T-helper 2 cell treated with Interferon-gamma antibody and Interleukin-4, amounts not matched to agents 100 ng/mL and 5 ng/mL, for 36 hours (primary cell): ENCODE measurements at regions not wholly inside any gene's neighbourhood (a gene's known extent, or its start where the extent isn't known, plus 50 kb on each side); places are given as distances from the start of the nearest gene placed in this dataset.
"Not testable (repeated sequence)": the region's sequence is repeated elsewhere in the genome, so short reads cannot be mapped to it uniquely, and the experiment has no call there.

ENCODE experiments used
- intact Hi-C: fragments of 100-400 bp; cut with micrococcal nuclease; formaldehyde crosslinking; loops from one replicate; pipeline ENCODE4 v1.15.1; 2023

DNA sequence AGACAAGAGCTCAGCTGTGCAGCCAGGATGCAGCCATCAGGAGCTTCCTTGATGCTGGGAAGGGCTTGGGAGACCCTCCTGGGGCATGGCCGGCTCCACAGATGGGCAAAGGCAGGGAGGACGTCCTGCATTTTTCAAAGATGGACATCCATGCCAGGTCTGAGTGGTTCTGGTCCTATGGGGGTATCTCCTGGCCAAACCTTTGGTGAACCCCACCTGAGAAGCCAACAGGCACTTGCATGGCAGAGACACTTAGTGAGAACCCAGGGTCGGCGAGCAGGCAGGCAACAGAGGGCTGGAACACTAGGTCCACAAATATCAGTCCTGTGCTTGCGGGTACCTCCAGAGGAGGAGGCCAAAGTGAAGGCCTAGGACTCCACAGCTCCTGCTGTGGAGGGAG is 70.0 kb downstream of the KCTD15 start:
- intact Hi-C loops, result no loop called here

DNA sequence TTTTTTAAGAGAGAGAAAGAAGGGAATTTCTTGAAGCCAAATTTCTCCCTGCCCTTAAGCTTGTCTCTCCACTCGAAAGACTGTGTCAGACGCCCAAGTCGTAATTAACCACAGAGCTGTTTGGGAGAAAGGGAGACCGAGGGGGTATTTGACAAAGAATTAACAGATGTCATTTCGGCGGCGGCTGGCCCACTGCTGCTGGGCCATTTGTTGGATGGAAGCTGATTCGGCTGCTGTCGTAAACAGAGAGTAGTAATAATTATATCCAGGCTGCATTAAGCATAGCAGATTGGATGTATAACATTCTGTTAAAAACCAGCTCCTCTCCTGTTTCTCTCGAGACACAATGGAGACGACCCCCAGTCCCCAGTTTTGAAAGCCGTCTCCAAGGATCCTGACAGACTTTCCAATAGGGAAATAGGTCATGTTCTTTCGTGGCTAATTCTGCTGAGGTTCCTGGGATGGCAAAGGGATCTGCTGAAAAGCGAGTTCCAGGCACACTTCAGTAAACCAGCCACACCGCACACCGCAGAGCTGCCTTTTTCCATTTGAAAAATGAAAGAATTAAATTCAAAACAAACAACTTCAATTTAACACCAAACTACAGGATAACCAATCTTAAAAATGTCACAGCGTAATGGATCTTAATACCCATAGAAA is 71.5 kb downstream of the KCTD15 start:
- intact Hi-C loops, result no loop called here

DNA sequence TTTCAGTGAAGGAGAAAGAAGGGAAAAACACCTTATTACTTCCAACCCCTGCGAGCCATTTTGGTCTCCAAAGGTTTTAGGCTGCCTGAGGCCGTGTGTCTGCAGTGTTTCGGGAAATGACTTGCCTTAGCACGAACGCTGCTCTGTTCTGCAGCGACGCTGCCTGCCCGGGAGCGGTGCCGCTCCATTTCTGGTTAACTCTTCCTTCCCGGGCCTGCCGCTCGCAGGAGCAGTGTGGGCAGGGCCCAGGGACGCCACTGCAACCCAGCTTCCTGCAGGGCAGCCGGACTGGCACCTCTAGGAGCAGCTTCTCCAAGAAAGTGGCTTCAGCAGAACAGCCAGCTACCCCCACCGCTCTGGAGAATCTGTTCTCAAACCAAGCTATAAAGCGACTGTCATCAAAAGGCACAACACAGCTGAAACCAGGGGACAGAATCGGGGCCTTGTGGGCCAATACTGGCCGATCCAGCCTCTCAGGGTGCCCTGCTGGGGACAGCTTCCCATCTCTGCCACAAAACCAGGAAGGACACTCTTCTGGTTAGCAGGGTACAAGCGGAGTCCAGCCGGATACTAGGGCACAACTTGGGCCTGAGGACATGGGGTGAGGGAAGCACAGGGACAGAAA is 72.2 kb downstream of the KCTD15 start:
- intact Hi-C loops, result no loop called here

DNA sequence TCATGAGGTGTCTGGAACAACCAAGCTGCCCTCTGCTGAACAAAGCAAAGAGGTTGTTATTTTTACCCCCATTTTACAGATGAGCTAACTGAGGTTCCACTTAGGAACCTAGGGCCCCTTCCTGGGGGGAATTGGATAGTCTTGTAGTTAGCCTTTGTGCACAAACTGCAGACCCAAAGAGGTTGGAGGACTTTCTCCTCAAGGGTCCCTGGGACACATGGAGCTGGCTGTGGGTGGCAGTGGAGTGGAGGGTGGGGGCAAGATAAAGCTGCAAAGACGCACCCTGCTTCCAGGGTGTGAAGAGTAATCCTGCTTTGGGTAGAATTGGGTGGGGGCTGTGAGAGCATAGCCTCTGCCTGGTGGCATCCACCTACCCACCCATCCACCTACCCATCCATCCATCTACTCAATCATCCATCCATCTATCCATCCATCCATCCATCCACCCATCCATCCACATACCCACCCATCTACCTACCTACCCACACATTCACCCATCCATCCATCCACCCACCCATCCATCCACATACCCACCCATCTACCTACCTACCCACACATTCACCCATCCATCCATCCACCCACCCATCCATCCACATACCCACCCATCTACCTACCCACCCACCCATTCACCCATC is 73.7 kb downstream of the KCTD15 start:
- intact Hi-C loops, result not testable (repeated sequence)

DNA sequence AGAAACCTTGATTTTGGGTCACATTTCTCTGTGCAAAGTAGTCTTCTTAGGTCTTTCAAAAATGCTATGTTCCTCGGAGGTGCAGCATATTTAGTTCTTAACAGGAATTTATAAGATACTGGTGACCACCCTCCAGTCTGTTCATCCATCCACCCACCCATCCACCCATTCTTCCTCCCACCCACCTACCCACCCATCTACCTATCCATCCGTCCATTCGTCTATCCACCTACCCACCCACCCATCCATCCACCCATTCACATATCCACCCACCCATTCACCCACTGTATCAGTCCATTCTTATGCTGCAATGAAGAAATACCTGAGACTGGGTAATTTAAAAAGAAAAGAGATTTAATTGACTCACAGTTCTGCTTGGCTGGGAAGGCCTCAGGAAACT is 74.9 kb downstream of the KCTD15 start:
- intact Hi-C loops, result no loop called here

- intact Hi-C loops, result no loop called here
These were observed 76.0 kb downstream of the KCTD15 start for GRCh38 chr19:33872445-33873320.

- intact Hi-C loops, result no loop called here
These were observed 78.4 kb downstream of the KCTD15 start for GRCh38 chr19:33875071-33875470.

DNA sequence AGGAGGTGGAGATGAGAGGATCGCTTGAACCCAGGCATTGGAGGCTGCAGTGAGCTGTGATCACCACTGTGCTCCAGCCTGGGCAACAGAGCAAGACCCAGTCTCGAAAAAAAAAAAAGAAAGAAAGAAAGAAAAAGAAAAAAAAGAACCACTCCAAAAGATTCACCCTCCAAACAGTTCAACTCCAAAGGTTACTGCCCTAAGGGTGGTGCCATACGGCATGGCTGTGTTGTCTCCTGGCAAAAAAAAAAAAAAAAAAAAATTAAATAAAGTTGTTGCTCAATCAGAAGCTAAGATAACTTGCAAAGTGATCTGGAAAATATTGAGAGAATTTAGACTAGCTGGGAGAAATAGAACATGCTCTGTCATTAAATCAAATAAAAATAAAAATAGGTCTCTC is 79.5 kb downstream of the KCTD15 start:
- intact Hi-C loops, result no loop called here

GRCh38 chr19:33878030-33878544 is 81.4 kb downstream of the KCTD15 start:
- intact Hi-C loops, result no loop called here

DNA sequence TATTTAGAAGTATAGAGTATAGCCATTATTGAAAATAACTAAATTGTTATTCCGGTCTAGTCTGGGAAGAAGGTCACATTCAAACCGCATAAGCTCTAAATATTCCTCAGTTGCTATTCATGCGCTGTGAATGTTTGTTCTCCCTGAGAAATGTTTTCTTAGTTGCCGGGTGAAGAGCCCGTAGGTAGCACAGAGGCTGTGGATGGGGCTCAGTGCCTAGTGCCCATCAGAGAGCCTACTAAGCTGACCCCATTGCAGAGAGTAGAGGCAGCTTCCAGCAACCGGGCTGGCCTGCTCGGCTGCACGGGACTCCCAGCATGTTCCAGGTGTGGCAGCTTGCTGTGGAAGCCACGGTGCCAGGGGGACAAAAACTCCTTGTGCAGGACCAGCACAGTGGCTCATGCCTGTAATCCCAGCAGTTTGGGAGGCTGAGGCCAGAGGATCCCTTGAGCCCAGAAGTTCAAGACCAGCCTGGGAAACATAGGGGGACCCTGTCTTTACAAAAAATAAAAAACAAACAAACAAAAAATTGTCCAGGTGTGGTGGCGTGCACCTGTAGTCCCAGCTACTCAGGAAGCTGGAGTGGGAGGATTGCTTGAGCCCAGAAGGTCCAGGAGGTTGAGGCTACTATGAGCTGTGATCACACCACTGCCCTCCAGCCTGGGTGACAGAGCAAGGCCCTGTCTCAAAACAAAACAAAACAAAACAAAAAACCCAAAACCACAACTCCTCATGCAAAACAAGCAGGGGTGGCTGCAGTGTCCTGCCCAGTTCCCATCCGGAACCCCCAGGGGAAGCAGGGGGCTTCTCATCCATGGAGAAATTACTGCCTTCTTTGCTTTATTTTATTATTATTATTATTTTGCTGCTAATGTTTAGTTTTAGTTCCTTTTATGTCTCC is 82.5 kb downstream of the KCTD15 start:
- intact Hi-C loops, result no loop called here

- intact Hi-C loops, result no loop called here
These were observed 83.3 kb downstream of the KCTD15 start for GRCh38 chr19:33879818-33880575.

DNA sequence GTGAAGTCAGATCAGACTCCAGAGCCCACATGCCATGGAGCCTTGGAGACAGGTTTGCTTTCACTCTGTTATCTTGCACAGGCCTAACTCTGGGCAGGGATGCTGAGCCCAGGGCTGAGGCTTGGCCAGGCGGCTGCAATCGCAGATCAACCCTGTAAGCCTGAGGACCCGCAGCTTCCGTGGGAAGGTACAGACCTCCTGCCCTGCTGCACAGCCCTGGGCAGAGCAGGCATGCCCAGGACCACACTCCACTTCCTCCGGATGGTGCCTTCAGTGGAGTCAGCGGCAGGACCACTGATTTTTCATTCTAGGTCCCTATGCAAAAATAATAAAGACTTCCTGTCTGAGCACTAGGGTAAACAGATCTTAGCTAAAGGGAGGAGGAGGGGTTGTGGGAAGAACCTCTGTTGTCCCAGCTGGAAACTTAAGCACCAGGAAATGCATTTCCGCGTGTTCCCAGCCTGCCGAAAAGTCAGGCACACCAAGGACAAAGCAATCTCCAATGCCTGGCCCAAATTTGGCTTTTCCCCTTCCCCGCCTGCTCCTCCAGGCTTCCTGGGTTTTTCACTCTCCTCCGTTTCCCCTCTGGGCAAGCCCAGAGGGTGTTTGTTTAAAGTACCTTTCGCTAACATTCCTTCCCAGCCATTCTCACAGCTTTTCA is 87.3 kb downstream of the KCTD15 start:
- intact Hi-C loops, result no loop called here

- intact Hi-C loops, result no loop called here
These were observed 88.6 kb downstream of the KCTD15 start for GRCh38 chr19:33885236-33885635.

- intact Hi-C loops, result no loop called here
These were observed 91.2 kb downstream of the KCTD15 start for GRCh38 chr19:33887891-33888290.

GRCh38 chr19:33888665-33889064 is 92.0 kb downstream of the KCTD15 start:
- intact Hi-C loops, result no loop called here

DNA sequence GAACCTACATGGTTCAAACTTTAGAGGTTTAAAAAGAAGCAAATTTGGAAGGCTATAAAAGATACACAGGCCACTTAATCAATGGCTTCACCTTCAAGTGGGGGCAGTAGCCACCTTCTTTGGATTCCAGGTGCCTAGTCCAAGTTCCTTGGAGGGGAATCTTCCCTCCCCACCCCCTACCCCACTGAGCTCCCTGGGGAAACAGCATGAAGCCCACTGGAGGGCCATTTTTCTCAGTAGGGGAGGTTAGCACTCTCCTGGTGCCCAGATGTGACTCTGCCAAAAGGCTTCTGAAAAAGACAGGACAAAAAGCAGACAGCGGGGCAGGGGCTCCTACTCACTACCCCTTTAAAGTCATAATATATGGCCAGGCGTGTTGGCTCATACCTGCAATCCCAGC is 93.9 kb downstream of the KCTD15 start:
- intact Hi-C loops, result no loop called here

DNA sequence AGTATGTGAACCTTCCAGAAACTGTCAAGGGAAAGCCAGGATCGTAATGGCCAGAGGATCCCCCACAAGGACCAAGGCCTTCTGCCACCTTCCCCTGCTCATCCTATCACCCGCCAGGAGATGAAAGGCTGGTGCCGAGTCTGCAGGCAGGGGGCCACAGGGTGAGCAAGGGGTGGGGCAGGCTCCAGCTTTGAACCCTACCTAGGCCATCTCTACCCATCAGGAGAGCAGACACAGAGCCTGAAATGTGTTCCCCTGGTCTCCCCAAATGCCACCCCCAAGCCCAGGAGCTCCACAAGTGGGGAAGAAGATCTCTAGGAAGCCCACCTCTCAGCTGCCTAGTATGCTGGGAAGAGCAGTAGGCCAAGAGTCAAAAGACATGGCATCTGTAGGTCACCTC is 95.1 kb downstream of the KCTD15 start:
- intact Hi-C loops, result no loop called here

DNA sequence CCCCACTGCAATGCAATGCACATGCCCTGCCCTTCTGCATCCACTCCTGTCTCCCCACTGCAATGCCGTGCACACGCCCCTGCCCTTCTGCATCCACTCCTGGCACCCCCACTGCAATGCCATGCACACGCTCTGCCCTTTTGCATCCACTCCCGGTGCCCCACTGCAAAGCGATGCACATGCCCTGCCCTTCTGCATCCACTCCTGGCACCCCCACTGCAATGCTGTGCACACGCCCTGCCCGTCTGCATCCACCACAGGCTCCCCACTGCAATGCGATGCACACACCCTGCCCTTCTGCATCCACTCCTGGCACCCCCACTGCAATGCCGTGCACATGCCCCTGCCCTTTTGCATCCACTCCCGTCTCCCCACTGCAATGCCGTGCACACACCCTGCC is 98.1 kb downstream of the KCTD15 start:
- intact Hi-C loops, result no loop called here

GRCh38 chr19:33895366-33895765 is 98.7 kb downstream of the KCTD15 start:
- intact Hi-C loops, result no loop called here
